ENCODE measurements at regions not wholly inside any gene's neighbourhood (a gene's known extent, or its start where the extent isn't known, plus 50 kb on each side); places are given as distances from the start of the nearest gene placed in this dataset.

DNA sequence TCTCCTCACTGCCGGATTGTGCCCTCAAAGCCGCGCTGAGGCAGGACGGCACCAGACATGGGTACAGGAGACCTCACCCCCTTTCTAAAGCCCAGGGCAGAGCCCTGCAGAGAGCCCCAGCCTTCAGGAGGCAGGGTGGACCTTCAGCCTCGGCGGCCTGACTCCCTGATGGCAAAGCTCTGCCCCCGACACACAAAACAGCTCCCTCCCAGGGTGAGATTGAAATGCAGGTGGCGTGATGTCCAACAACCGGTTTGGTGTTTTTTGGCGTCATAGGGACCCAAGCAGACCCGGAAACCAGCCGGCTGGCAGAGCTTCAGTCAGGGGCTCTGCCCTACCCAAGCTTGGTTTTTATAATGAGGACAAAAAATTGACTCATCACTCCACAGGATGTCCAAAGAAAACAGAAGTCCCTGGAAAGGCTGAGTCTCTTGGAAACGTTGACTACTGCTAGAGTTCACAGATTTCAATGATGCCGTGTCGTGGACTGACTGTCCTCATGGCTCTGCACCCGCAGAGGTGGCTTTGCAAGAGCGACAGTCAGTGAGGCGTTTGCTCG is 275.2 kb upstream of the IRX1 start:
- in situ Hi-C loops (cut with MboI) = no loop called here
- no peaks in the 10 kb centered on the region; the same call in 1 of the 2 replicates for H3K9me3 ChIP-seq (replicated peaks; ENCODE audit: control insufficient read depth, insufficient read depth, low read depth, low read length)
- WGBS (ENCODE audit: insufficient coverage, low coverage, missing lambda C conversion rate) = 1% methylated on average over 15 of the region's 19 CpGs

DNA sequence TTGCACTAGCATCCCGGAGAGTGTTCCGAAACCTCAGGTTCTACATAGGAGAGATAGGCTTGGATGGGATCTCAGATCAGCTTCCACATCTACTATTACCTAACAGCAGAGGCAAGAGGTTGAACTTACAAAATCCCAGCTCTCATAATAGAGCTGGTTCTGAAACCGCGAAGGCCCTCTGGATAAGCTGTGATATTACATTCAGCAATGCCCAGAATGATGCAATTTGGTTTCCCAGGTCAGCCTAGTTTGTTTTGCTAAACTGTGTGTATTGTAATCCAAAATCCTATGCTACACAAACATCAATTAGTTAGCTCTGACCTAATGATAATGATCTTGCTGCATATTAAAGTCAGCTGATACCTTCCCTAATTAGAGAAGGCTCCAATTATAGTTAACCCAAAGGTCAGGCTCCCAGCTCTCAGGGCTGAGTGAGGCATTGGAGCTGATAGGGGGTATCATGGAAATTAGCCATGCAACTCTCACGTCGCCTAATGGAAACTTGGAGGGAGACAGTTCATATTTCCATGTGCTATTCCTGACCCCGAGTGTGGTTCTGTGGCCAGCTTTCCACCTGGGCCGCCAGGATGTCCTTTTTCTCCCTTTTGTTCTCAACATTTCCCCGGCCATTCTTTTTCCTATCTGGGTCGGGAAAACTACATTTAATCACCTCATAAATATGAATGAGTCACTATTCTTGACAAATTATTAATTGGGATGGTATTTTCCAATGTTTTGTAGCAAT is 278.4 kb upstream of the IRX1 start:
- Histone ChIP-seq H3K27ac (ENCODE audit: extremely low read depth, low read depth, low read length) (no peak overlapping the region), H3K4me3 (no peak overlapping the region), H4K20me1 (replicated peaks; ENCODE audit: control insufficient read depth, insufficient read depth, low read length) (no peaks in the 10 kb centered on the region; the same call in 1 of the 2 replicates), H3K27me3 (ENCODE audit: control insufficient read depth in 2 of 2, insufficient read depth in 2 of 2, low read length in 2 of 2) (peaks cover 0 to 5% of the 10 kb centered on the region in 2 experiments; a peak in 1 of 5 replicates), H3K36me3 (ENCODE audit: control insufficient read depth, insufficient read depth, low read length) (no peaks in the 10 kb centered on the region), H3K4me1 (replicated peaks in 1 of 2; ENCODE audit: control insufficient read depth in 2 of 2, insufficient read depth in 2 of 2, low read length in 2 of 2) (no peaks in the 10 kb centered on the region), H3K79me2 (ENCODE audit: control insufficient read depth, insufficient read depth, low read length) (no peaks in the 10 kb centered on the region), H2AFZ (ENCODE audit: low read depth, low read length) (no peak overlapping the region), H3K9me3 (replicated peaks; ENCODE audit: control insufficient read depth, insufficient read depth, low read depth, low read length) (no peaks in the 10 kb centered on the region), H3K9ac (ENCODE audit: insufficient read depth in 1 of 2, low read depth in 2 of 2, low read length in 2 of 2) (no peak overlapping the region), H3K9me1 (ENCODE audit: control insufficient read depth, insufficient read depth, low read length) (no peaks in the 10 kb centered on the region), H3K4me2 (ENCODE audit: insufficient read depth, low read length) (no peak overlapping the region)
- ATAC-seq (no peak), DNase-seq (ENCODE audit: extremely low read depth in 1 of 4, low spot score in 3 of 4) (no peak), FAIRE-seq (no peak)
- 2% methylated on average over 10 of the region's 10 CpGs for WGBS (ENCODE audit: insufficient coverage, low coverage, missing lambda C conversion rate)
- CTCF ChIA-PET (ENCODE audit: low intra/inter-chr PET ratio) = interaction anchor here (0.6 kb wide), 1 partner anchor 59 kb away, joined by 3 read pairs; no protein-coding TSS in a partner anchor
- in situ Hi-C loops (cut with MboI) = no loop called here
- no TSS peak for BruUV-seq (replicated peaks)
- intact Hi-C loops (cut with micrococcal nuclease) = no loop called here
- POLR2A ChIA-PET = interaction anchor here (0.7 kb wide), 1 partner anchor 162 kb away, joined by 3 read pairs; no protein-coding TSS in a partner anchor
- TF ChIP-seq, protein P1, sequence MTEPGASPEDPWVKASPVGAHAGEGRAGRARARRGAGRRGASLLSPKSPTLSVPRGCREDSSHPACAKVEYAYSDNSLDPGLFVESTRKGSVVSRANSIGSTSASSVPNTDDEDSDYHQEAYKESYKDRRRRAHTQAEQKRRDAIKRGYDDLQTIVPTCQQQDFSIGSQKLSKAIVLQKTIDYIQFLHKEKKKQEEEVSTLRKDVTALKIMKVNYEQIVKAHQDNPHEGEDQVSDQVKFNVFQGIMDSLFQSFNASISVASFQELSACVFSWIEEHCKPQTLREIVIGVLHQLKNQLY (CRISPR knock-in tag; conservative IDR thresholded peaks at IDR 0.05) = no peak
- TF ChIP-seq, protein P2, sequence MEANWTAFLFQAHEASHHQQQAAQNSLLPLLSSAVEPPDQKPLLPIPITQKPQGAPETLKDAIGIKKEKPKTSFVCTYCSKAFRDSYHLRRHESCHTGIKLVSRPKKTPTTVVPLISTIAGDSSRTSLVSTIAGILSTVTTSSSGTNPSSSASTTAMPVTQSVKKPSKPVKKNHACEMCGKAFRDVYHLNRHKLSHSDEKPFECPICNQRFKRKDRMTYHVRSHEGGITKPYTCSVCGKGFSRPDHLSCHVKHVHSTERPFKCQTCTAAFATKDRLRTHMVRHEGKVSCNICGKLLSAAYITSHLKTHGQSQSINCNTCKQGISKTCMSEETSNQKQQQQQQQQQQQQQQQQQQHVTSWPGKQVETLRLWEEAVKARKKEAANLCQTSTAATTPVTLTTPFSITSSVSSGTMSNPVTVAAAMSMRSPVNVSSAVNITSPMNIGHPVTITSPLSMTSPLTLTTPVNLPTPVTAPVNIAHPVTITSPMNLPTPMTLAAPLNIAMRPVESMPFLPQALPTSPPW (CRISPR knock-in tag; IDR thresholded peaks at IDR 0.05) = no peak
- TF ChIP-seq KAT2B (IDR thresholded peaks at IDR 0.05; ENCODE audit: low read depth, low read length) = no peak
- TF ChIP-seq SMC3 (conservative IDR thresholded peaks at IDR 0.05; ENCODE audit: insufficient read depth, low read depth, low read length) = no peak
- TF ChIP-seq ZSCAN32 (CRISPR knock-in tag; IDR thresholded peaks at IDR 0.05) = no peak
- no peak for TF ChIP-seq RNF2 (IDR thresholded peaks at IDR 0.05)
- TF ChIP-seq ETV6 (IDR thresholded peaks at IDR 0.05; ENCODE audit: borderline replicate concordance in 1 of 2, low read depth in 2 of 2, low read length in 1 of 2) = no peak
- TF ChIP-seq ETV6 (CRISPR knock-in tag; IDR thresholded peaks at IDR 0.05; ENCODE audit: borderline replicate concordance) = no peak
- no peak for TF ChIP-seq POLR2AphosphoS5 (IDR thresholded peaks at IDR 0.05; ENCODE audit: control insufficient read depth, insufficient read depth, low read depth, low read length)

More for the DNA sequence above, 275.2 kb upstream of the IRX1 start:
- TF ChIP-seq ZKSCAN3 (CRISPR knock-in tag; IDR thresholded peaks at IDR 0.05) (no peak), MEF2D (tag; conservative IDR thresholded peaks at IDR 0.05; ENCODE audit: low read depth) (no peak)
- H3K4me1 ChIP-seq (replicated peaks in 1 of 2; ENCODE audit: control insufficient read depth in 2 of 2, insufficient read depth in 2 of 2, low read length in 2 of 2) = peaks cover 0 to 7% of the 10 kb centered on the region in 2 experiments; a peak in 1 of 5 replicates
- no peak overlapping the region for H3K27ac ChIP-seq (ENCODE audit: extremely low read depth, low read depth, low read length)
- CTCF ChIA-PET (ENCODE audit: low intra/inter-chr PET ratio) = no interaction called here
- ATAC-seq = no peak
- no peak for FAIRE-seq
- H3K4me3 ChIP-seq = no peak overlapping the region
- POLR2A ChIA-PET = no interaction called here
- intact Hi-C loops (cut with micrococcal nuclease) = no loop called here
- H3K79me2 ChIP-seq (ENCODE audit: control insufficient read depth, insufficient read depth, low read length) = no peaks in the 10 kb centered on the region
- no peak overlapping the region for H3K9ac ChIP-seq (ENCODE audit: insufficient read depth in 1 of 2, low read depth in 2 of 2, low read length in 2 of 2)
- H3K36me3 ChIP-seq (ENCODE audit: control insufficient read depth, insufficient read depth, low read length) = no peaks in the 10 kb centered on the region
- H4K20me1 ChIP-seq (replicated peaks; ENCODE audit: control insufficient read depth, insufficient read depth, low read length) = no peaks in the 10 kb centered on the region; the same call in 1 of the 2 replicates
- no peak overlapping the region for H3K4me2 ChIP-seq (ENCODE audit: insufficient read depth, low read length)
- BruUV-seq (replicated peaks) = no TSS peak
- DNase-seq (ENCODE audit: extremely low read depth in 1 of 4, low spot score in 3 of 4) = no peak
- H2AFZ ChIP-seq (ENCODE audit: low read depth, low read length) = no peak overlapping the region
- peaks cover 0 to 10% of the 10 kb centered on the region in 2 experiments; a peak in 2 of 5 replicates for H3K27me3 ChIP-seq (ENCODE audit: control insufficient read depth in 2 of 2, insufficient read depth in 2 of 2, low read length in 2 of 2)
- no peaks in the 10 kb centered on the region for H3K9me1 ChIP-seq (ENCODE audit: control insufficient read depth, insufficient read depth, low read length)
